OCI-LY3 (cell line): ENCODE measurements at regions not wholly inside any gene's neighbourhood (a gene's known extent, or its start where the extent isn't known, plus 50 kb on each side); places are given as distances from the start of the nearest gene placed in this dataset.

Source experiments
- H2AFZ ChIP-seq: fragments of 200-600, 300-600 bp; shearing (Covaris generic); 2 replicates; pipeline ENCODE4 v1.6.0; 2014; ENCODE audit warnings: antibody characterized with exemption, low read depth, low read length
- H3K27ac ChIP-seq: fragments of 200-600, 300-600 bp; sonication (generic); 2 replicates; pipeline ENCODE4 v1.5.1; 2014; ENCODE audit warnings: mild to moderate bottlenecking, low read length, moderate library complexity, mixed read lengths
- H3K27me3 ChIP-seq: fragments of 200-600, 300-600 bp; sonication (generic); 2 replicates; pipeline ENCODE4 v1.6.1; 2014; ENCODE audit warnings: low read depth, low read length, mixed read lengths
- H3K36me3 ChIP-seq: fragments of 200-600, 300-600 bp; sonication (generic); replicated peaks from 2 replicates; pipeline ENCODE3; 2014; ENCODE audit warnings: low read depth, low read length, mixed read lengths
- H3K4me1 ChIP-seq: fragments of 300-600, 200-600 bp; sonication (generic); 2 replicates; pipeline ENCODE4 v1.6.1; 2014; ENCODE audit warnings: low read length, mixed read lengths
- H3K4me2 ChIP-seq: fragments of 200-600, 300-600 bp; sonication (generic); 2 replicates; pipeline ENCODE4 v1.6.1; 2014; ENCODE audit warnings: low read length, mixed read lengths
- H3K4me3 ChIP-seq: fragments of 300-600, 200-600 bp; sonication (generic); 2 replicates; pipeline ENCODE4 v1.5.1; 2014; ENCODE audit warnings: antibody characterized with exemption, mild to moderate bottlenecking, low read length, moderate library complexity
- H3K79me2 ChIP-seq: fragments of 300-600, 200-600 bp; shearing (Covaris generic); 2 replicates; pipeline ENCODE4 v1.6.1; 2014; ENCODE audit warnings: mild to moderate bottlenecking, low read length, mixed read lengths
- H3K9ac ChIP-seq: fragments of 300-600, 200-600 bp; shearing (Covaris generic); 2 replicates; pipeline ENCODE4 v1.6.0; 2014; ENCODE audit warnings: mild to moderate bottlenecking, low read length, moderate library complexity
- H3K9me3 ChIP-seq: fragments of 200-600, 300-600 bp; shearing (Covaris generic); 2 replicates; pipeline ENCODE4 v1.6.1; 2014; ENCODE audit warnings: low read length, mixed read lengths; ENCODE audit not compliant: insufficient read depth
- H4K20me1 ChIP-seq: fragments of 200-600, 300-600 bp; sonication (generic); 2 replicates; pipeline ENCODE4 v1.6.1; 2016; ENCODE audit warnings: low read length, mixed read lengths; ENCODE audit not compliant: insufficient read depth
- CTCF ChIP-seq: fragments of 200-600, 300-600 bp; sonication (generic); IDR thresholded peaks from 2 replicates; pipeline ENCODE4 v1.5.1; 2014; ENCODE audit warnings: antibody characterized with exemption, low read length, low read depth
- EZH2phosphoT487 ChIP-seq: fragments of 200-600 bp; shearing (Covaris generic); IDR thresholded peaks from 2 replicates; pipeline ENCODE4 v1.6.1; 2018; ENCODE audit warnings: antibody characterized with exemption, mixed run types, low read depth

DNA sequence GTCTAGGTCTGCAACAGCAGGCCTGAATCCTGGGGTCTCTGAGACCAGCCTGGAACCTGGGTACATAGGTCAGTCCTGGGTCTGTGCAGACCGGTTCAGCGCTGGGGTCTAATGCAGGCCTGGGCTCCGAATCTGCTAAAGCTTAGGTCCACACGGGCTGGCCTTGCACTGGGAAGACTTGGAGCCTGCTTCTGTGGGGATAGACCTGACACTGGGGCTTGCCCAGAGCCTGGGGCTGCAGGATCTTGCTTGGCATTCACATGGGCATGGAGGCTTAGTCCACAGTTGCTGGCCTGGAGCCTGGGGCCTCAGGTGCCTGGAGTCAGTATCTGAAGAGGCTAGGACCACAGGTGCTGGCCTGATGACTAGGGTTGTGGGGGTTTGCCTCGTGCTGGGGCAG is 369.8 kb upstream of the SEL1L start:
- Histone ChIP-seq H4K20me1 (no peaks in the 10 kb centered on the region), H3K4me1 (no peaks in the 10 kb centered on the region), H3K27ac (no peak overlapping the region), H3K4me3 (no peak overlapping the region), H3K9ac (no peak overlapping the region), H2AFZ (no peak overlapping the region), H3K9me3 (peaks cover 4% of the 10 kb centered on the region; the same call in 1 of the 2 replicates), H3K36me3 (no peaks in the 10 kb centered on the region), H3K4me2 (no peak overlapping the region), H3K27me3 (no peaks in the 10 kb centered on the region), H3K79me2 (no peaks in the 10 kb centered on the region)
- TF ChIP-seq EZH2phosphoT487 (no peak), CTCF (no peak)

GRCh38 chr14:81927070-81927469 is 393.4 kb upstream of the SEL1L start:
- no peak overlapping the region for H2AFZ ChIP-seq
- no peak overlapping the region for H3K4me2 ChIP-seq
- H3K36me3 ChIP-seq, result no peaks in the 10 kb centered on the region
- TF ChIP-seq EZH2phosphoT487 (no peak), CTCF (peak; percentile 28)
- no peak overlapping the region for H3K9ac ChIP-seq
- no peaks in the 10 kb centered on the region for H4K20me1 ChIP-seq
- no peaks in the 10 kb centered on the region for H3K79me2 ChIP-seq
- H3K4me1 ChIP-seq, result no peaks in the 10 kb centered on the region
- no peaks in the 10 kb centered on the region for H3K27me3 ChIP-seq
- H3K4me3 ChIP-seq, result no peak overlapping the region
- H3K9me3 ChIP-seq, result no peaks in the 10 kb centered on the region
- H3K27ac ChIP-seq, result no peak overlapping the region

DNA sequence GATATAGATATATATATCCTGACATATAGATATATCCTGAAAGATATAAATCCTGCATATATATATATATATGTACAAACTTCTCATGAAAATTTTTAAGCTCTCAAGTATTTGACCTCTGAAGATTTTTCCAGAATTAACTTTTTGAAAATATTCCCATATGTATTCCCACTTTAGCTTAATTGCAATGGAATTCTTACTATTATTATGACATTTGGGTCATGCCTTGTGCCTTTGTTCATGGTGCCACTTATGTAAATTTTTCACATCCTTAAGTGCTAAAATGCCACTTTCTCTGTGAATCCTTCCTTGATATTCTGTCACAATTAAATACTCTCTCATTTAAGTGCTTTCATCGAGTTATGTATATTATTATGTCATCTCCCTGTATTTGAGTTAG is 398.2 kb upstream of the SEL1L start:
- no peaks in the 10 kb centered on the region for H3K4me1 ChIP-seq
- TF ChIP-seq CTCF (no peak), EZH2phosphoT487 (no peak)

GRCh38 chr14:81936348-81936747 is 402.7 kb upstream of the SEL1L start:
- H3K9ac ChIP-seq, result no peak overlapping the region
- no peak overlapping the region for H3K27ac ChIP-seq
- no peak overlapping the region for H3K4me2 ChIP-seq
- H3K4me3 ChIP-seq, result no peak overlapping the region
- TF ChIP-seq EZH2phosphoT487 (no peak), CTCF (no peak)
- no peaks in the 10 kb centered on the region for H3K36me3 ChIP-seq
- H4K20me1 ChIP-seq, result no peaks in the 10 kb centered on the region
- no peaks in the 10 kb centered on the region for H3K79me2 ChIP-seq
- no peak overlapping the region for H2AFZ ChIP-seq
- no peaks in the 10 kb centered on the region for H3K9me3 ChIP-seq
- no peaks in the 10 kb centered on the region for H3K27me3 ChIP-seq
- H3K4me1 ChIP-seq, result no peaks in the 10 kb centered on the region

More for the DNA sequence above, 398.2 kb upstream of the SEL1L start:
- no peaks in the 10 kb centered on the region for H3K79me2 ChIP-seq
- H3K27ac ChIP-seq, result no peak overlapping the region
- H3K4me3 ChIP-seq, result no peak overlapping the region
- no peak overlapping the region for H3K4me2 ChIP-seq
- no peak overlapping the region for H3K9ac ChIP-seq
- no peak overlapping the region for H2AFZ ChIP-seq
- H3K9me3 ChIP-seq, result no peaks in the 10 kb centered on the region
- no peaks in the 10 kb centered on the region for H3K36me3 ChIP-seq
- no peaks in the 10 kb centered on the region for H3K27me3 ChIP-seq
- no peaks in the 10 kb centered on the region for H4K20me1 ChIP-seq
